ENCODE measurements at regions not wholly inside any gene's neighbourhood (a gene's known extent, or its start where the extent isn't known, plus 50 kb on each side); places are given as distances from the start of the nearest gene placed in this dataset.

DNA sequence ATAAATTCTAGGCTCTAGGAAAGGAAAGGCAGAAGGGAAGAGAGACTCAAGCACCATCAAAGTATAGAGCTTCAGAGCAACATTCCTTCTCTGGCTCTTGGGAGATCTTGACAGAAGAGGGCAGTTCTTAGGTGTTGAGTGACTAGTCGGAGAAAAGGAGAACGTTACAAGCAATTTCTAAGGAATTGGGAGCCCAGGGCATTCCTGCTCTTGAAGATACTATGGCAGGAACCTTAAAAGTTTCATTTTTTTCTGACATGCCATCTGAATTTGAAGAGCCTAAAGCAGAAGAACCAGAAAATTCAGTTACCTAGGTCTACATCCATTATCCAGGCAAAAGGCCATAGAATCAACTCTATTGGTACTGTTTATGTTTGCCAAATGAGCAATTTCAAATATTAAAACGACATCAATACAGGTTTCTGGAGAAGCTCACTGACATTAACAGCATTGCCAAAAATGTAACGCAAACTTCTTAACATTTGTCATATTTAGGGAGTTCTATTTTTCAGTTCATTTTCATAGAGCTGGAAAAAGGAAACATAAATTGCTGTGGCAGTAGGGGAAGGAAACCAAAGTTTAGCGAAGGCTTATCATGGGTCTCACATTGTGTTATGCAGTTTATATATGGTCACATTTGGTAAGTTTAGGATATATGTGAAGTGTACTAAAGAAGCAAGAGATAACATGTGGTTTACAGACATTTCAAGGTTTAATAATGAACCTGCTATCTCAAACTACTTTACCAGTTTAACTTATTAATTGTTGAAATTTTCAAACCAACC lies 210.1 kb upstream of the NRIP1 start:
- H3K9me3 Mint-ChIP-seq (ENCODE audit: unreplicated experiment), result no peaks in the 10 kb centered on the region
- no peak overlapping the region for H3K4me3 Mint-ChIP-seq (ENCODE audit: unreplicated experiment)
- Histone ChIP-seq H3K9ac (ENCODE audit: low read length) (no peak overlapping the region), H2AFZ (ENCODE audit: low read depth, low read length) (no peak overlapping the region), H3K4me2 (ENCODE audit: low read length) (no peak overlapping the region), H3K36me3 (ENCODE audit: insufficient read depth, low read length) (no peaks in the 10 kb centered on the region), H3K79me2 (ENCODE audit: insufficient read depth, low read length) (no peaks in the 10 kb centered on the region), H3K4me1 (ENCODE audit: insufficient read depth, low read length) (no peaks in the 10 kb centered on the region), H3K27me3 (ENCODE audit: insufficient read depth, low read length) (no peaks in the 10 kb centered on the region), H3K27ac (ENCODE audit: low read depth, low read length) (no peak overlapping the region), H4K20me1 (ENCODE audit: insufficient read depth, low read length) (no peaks in the 10 kb centered on the region), H3K9me3 (ENCODE audit: insufficient read depth, low read depth, low read length) (no peaks in the 10 kb centered on the region), H3K4me3 (ENCODE audit: insufficient read depth, low read depth, low read length) (no peak overlapping the region)
- H3K36me3 Mint-ChIP-seq (ENCODE audit: low read depth, unreplicated experiment), result no peaks in the 10 kb centered on the region
- DNase-seq (ENCODE audit: low read depth) (no peak), FAIRE-seq (no peak)
- TF ChIP-seq EZH2 (IDR thresholded peaks at IDR 0.05; ENCODE audit: insufficient read depth, low read length), result no peak
- TF ChIP-seq, protein P1, sequence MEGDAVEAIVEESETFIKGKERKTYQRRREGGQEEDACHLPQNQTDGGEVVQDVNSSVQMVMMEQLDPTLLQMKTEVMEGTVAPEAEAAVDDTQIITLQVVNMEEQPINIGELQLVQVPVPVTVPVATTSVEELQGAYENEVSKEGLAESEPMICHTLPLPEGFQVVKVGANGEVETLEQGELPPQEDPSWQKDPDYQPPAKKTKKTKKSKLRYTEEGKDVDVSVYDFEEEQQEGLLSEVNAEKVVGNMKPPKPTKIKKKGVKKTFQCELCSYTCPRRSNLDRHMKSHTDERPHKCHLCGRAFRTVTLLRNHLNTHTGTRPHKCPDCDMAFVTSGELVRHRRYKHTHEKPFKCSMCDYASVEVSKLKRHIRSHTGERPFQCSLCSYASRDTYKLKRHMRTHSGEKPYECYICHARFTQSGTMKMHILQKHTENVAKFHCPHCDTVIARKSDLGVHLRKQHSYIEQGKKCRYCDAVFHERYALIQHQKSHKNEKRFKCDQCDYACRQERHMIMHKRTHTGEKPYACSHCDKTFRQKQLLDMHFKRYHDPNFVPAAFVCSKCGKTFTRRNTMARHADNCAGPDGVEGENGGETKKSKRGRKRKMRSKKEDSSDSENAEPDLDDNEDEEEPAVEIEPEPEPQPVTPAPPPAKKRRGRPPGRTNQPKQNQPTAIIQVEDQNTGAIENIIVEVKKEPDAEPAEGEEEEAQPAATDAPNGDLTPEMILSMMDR (IDR thresholded peaks at IDR 0.05; ENCODE audit: insufficient read depth, low read depth, low read length), result no peak
- H3K4me1 Mint-ChIP-seq (ENCODE audit: low read depth, unreplicated experiment), result peaks cover 14% of the 10 kb centered on the region
- no peaks in the 10 kb centered on the region for H3K27me3 Mint-ChIP-seq (ENCODE audit: low read depth, unreplicated experiment)
- H3K27ac Mint-ChIP-seq (ENCODE audit: unreplicated experiment), result no peak overlapping the region

DNA sequence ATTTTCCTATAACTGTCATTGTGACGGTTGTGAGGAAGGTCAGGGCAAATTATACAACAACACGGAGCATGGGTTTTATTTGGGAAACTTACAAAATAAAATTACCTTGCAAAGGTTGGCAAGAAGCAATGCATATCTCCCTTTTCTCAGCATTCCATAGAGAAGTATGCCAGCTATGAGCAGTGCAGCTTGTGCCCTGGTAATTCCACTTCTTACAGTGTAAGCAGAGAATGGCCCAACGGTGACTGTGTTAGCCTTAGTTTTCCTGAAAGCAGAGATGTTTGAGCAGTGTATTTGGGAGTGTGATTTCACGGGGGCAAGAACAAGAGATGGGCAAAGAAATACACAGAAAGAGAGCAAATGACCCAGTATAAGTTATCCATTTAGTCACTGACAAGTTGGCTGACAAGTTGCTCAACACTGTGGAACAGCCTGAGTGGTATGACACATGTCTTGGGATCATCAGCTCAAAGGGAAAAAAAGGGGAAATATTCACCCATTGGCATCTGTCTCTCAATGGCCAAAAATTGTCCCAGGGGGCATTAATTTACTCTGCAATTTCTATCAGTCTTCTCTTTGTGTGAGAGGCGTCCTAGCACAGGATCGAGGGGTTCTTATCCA lies 210.9 kb upstream of the NRIP1 start:
- Histone ChIP-seq H3K4me2 (ENCODE audit: low read length) (no peak overlapping the region), H3K27ac (ENCODE audit: low read depth, low read length) (no peak overlapping the region), H3K4me3 (ENCODE audit: insufficient read depth, low read depth, low read length) (no peak overlapping the region), H3K9me3 (ENCODE audit: insufficient read depth, low read depth, low read length) (no peaks in the 10 kb centered on the region), H3K36me3 (ENCODE audit: insufficient read depth, low read length) (no peaks in the 10 kb centered on the region), H2AFZ (ENCODE audit: low read depth, low read length) (no peak overlapping the region), H4K20me1 (ENCODE audit: insufficient read depth, low read length) (no peaks in the 10 kb centered on the region), H3K4me1 (ENCODE audit: insufficient read depth, low read length) (no peaks in the 10 kb centered on the region), H3K27me3 (ENCODE audit: insufficient read depth, low read length) (no peaks in the 10 kb centered on the region), H3K9ac (ENCODE audit: low read length) (no peak overlapping the region), H3K79me2 (ENCODE audit: insufficient read depth, low read length) (no peaks in the 10 kb centered on the region)
- FAIRE-seq, result no peak
- DNase-seq (ENCODE audit: low read depth), result no peak
- no peak overlapping the region for H3K4me3 Mint-ChIP-seq (ENCODE audit: unreplicated experiment)
- H3K27me3 Mint-ChIP-seq (ENCODE audit: low read depth, unreplicated experiment), result no peaks in the 10 kb centered on the region
- peaks cover 14% of the 10 kb centered on the region for H3K4me1 Mint-ChIP-seq (ENCODE audit: low read depth, unreplicated experiment)
- H3K27ac Mint-ChIP-seq (ENCODE audit: unreplicated experiment), result no peak overlapping the region
- H3K36me3 Mint-ChIP-seq (ENCODE audit: low read depth, unreplicated experiment), result no peaks in the 10 kb centered on the region
- no peaks in the 10 kb centered on the region for H3K9me3 Mint-ChIP-seq (ENCODE audit: unreplicated experiment)
- no peak for TF ChIP-seq EZH2 (IDR thresholded peaks at IDR 0.05; ENCODE audit: insufficient read depth, low read length)
- TF ChIP-seq, protein P1 (IDR thresholded peaks at IDR 0.05; ENCODE audit: insufficient read depth, low read depth, low read length), result no peak

DNA sequence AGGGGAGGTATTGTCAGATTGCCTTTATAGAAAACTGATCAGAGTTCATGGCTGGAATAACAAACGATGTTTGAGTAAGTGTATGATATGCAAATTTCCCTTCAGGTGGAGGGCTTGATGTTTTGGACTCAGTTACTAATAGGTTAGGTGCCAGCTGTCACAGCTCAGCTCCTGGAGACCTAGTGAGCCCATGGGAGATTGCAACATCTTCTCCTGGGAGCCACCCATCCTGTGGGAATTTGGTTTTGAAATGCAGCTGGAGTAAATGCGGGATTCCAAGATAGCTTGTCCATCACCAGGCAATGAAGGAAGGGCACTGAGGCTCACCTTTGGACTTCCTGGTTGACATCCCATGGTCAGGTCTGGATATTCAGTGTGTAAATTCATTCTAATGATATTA lies 211.4 kb upstream of the NRIP1 start:
- Histone ChIP-seq H3K9me3 (ENCODE audit: insufficient read depth, low read depth, low read length) (no peaks in the 10 kb centered on the region), H3K27ac (ENCODE audit: low read depth, low read length) (no peak overlapping the region), H3K9ac (ENCODE audit: low read length) (no peak overlapping the region), H3K79me2 (ENCODE audit: insufficient read depth, low read length) (no peaks in the 10 kb centered on the region), H2AFZ (ENCODE audit: low read depth, low read length) (no peak overlapping the region), H3K4me2 (ENCODE audit: low read length) (no peak overlapping the region), H3K27me3 (ENCODE audit: insufficient read depth, low read length) (no peaks in the 10 kb centered on the region), H3K4me3 (ENCODE audit: insufficient read depth, low read depth, low read length) (no peak overlapping the region), H3K36me3 (ENCODE audit: insufficient read depth, low read length) (no peaks in the 10 kb centered on the region), H3K4me1 (ENCODE audit: insufficient read depth, low read length) (no peaks in the 10 kb centered on the region), H4K20me1 (ENCODE audit: insufficient read depth, low read length) (no peaks in the 10 kb centered on the region)
- FAIRE-seq (no peak), DNase-seq (ENCODE audit: low read depth) (no peak)
- Mint-ChIP-seq H3K27ac (ENCODE audit: unreplicated experiment) (no peak overlapping the region), H3K9me3 (ENCODE audit: unreplicated experiment) (no peaks in the 10 kb centered on the region), H3K4me1 (ENCODE audit: low read depth, unreplicated experiment) (peaks cover 14% of the 10 kb centered on the region), H3K27me3 (ENCODE audit: low read depth, unreplicated experiment) (no peaks in the 10 kb centered on the region), H3K36me3 (ENCODE audit: low read depth, unreplicated experiment) (no peaks in the 10 kb centered on the region), H3K4me3 (ENCODE audit: unreplicated experiment) (no peak overlapping the region)
- no peak for TF ChIP-seq EZH2 (IDR thresholded peaks at IDR 0.05; ENCODE audit: insufficient read depth, low read length)
- TF ChIP-seq, protein P1 (IDR thresholded peaks at IDR 0.05; ENCODE audit: insufficient read depth, low read depth, low read length), result no peak

Measured in astrocyte (in vitro differentiated cells and primary cell).